HEK293 (cell line): ENCODE measurements at regions not wholly inside any gene's neighbourhood (a gene's known extent, or its start where the extent isn't known, plus 50 kb on each side); places are given as distances from the start of the nearest gene placed in this dataset.

Experiments
- CTCF ChIA-PET: fragments of 350-600 bp; formaldehyde crosslinking; extraction: SDS; loops from one replicate; lab custom pipeline; 2021; ENCODE audit warnings: antibody characterized with exemption; lab: Yijun Ruan, JAX
- POLR2A ChIA-PET: fragments of 300-600 bp; formaldehyde crosslinking; extraction: SDS; loops from one replicate; lab custom pipeline; 2020; ENCODE audit warnings: antibody characterized with exemption, inconsistent platforms; lab: Yijun Ruan, JAX
- H3K27ac ChIP-seq: fragments of 200-500 bp; sonication (Bioruptor generic); 2 replicates; pipeline ENCODE4 v1.5.1; 2014; ENCODE audit warnings: low read depth, low read length, control low read depth, inconsistent platforms; ENCODE audit errors: extremely low read depth
- H3K36me3 ChIP-seq, 2 experiments: fragments of 200-500 bp in 1 of 2; sonication (Bioruptor generic) in 1 of 2; 1 replicate in 1 of 2; 2 replicates in 1 of 2; pipeline ENCODE4 v1.5.1; 2014 to 2017; ENCODE audit warnings: inconsistent platforms in 2 of 2, low read length in 2 of 2; ENCODE audit not compliant: control insufficient read depth in 2 of 2, insufficient read depth in 1 of 2
- H3K4me1 ChIP-seq: fragments of 200-500 bp; sonication (Bioruptor generic); 2 replicates; pipeline ENCODE4 v1.5.1; 2014; ENCODE audit warnings: mild to moderate bottlenecking, low read length, inconsistent platforms; ENCODE audit not compliant: control insufficient read depth, insufficient read depth
- H3K4me3 ChIP-seq: 2 replicates; pipeline ENCODE4 v1.5.1; 2011; ENCODE audit warnings: low read depth, mild to moderate bottlenecking, control low read depth, low read length, moderate library complexity
- H3K9me3 ChIP-seq: fragments of 200-500 bp; sonication (Bioruptor generic); 2 replicates; pipeline ENCODE4 v1.5.1; 2014; ENCODE audit warnings: low read depth, low read length, inconsistent platforms; ENCODE audit not compliant: control insufficient read depth, insufficient read depth
- GLIS2 ChIP-seq: fragments of 450-650 bp; formaldehyde crosslinking; IDR thresholded peaks from 2 replicates; pipeline ENCODE4 v1.5.1; 2016; ENCODE audit warnings: missing biosample characterization, missing genetic modification characterization
- HIC1 ChIP-seq: fragments of 450-650 bp; formaldehyde crosslinking; IDR thresholded peaks from 2 replicates; pipeline ENCODE4 v1.5.1; 2016; ENCODE audit warnings: missing biosample characterization, missing genetic modification characterization
- HOXA7 ChIP-seq: sonication (generic); formaldehyde crosslinking; IDR thresholded peaks from 2 replicates; pipeline ENCODE4 v1.8.1; 2022; ENCODE audit warnings: missing genetic modification reagents, borderline replicate concordance
- WT1 ChIP-seq: fragments of 450-650 bp; formaldehyde crosslinking; IDR thresholded peaks from 2 replicates; pipeline ENCODE4 v1.5.1; 2016; ENCODE audit warnings: missing biosample characterization, missing genetic modification characterization
- ZBTB17 ChIP-seq: fragments of 450-650 bp; formaldehyde crosslinking; IDR thresholded peaks from 2 replicates; pipeline ENCODE4 v1.5.1; 2016; ENCODE audit warnings: missing biosample characterization, missing genetic modification characterization
- ZBTB20 ChIP-seq: fragments of 450-650 bp; formaldehyde crosslinking; IDR thresholded peaks from 2 replicates; pipeline ENCODE4 v1.5.1; 2016; ENCODE audit warnings: missing biosample characterization, missing genetic modification characterization
- ZBTB26 ChIP-seq: fragments of 450-650 bp; formaldehyde crosslinking; optimal IDR thresholded peaks from 2 replicates; pipeline ENCODE3; 2016; ENCODE audit warnings: missing biosample characterization, mild to moderate bottlenecking, missing genetic modification characterization
- ZIC2 ChIP-seq: fragments of 450-650 bp; formaldehyde crosslinking; IDR thresholded peaks from 2 replicates; pipeline ENCODE4 v1.5.1; 2016; ENCODE audit warnings: missing biosample characterization, missing genetic modification characterization
- ZNF16 ChIP-seq: fragments of 450-650 bp; formaldehyde crosslinking; IDR thresholded peaks from 2 replicates; pipeline ENCODE4 v1.5.1; 2016; ENCODE audit warnings: low read depth, missing biosample characterization, missing genetic modification characterization
- ZNF174 ChIP-seq: fragments of 450-650 bp; formaldehyde crosslinking; IDR thresholded peaks from 2 replicates; pipeline ENCODE4 v1.5.0; 2017; ENCODE audit warnings: missing biosample characterization, mild to moderate bottlenecking, missing genetic modification characterization
- ZNF26 ChIP-seq: fragments of 450-650 bp; formaldehyde crosslinking; IDR thresholded peaks from 2 replicates; pipeline ENCODE4 v1.5.1; 2016; ENCODE audit warnings: missing biosample characterization, missing genetic modification characterization
- ZNF280D ChIP-seq: fragments of 450-650 bp; formaldehyde crosslinking; IDR thresholded peaks from 2 replicates; pipeline ENCODE4 v1.5.1; 2016; ENCODE audit warnings: missing biosample characterization, missing genetic modification characterization
- ZNF350 ChIP-seq: fragments of 450-650 bp; formaldehyde crosslinking; IDR thresholded peaks from 2 replicates; pipeline ENCODE4 v1.5.0; 2017; ENCODE audit warnings: missing biosample characterization, mild to moderate bottlenecking, missing genetic modification characterization
- ZNF473 ChIP-seq: fragments of 450-650 bp; formaldehyde crosslinking; IDR thresholded peaks from 2 replicates; pipeline ENCODE4 v1.5.1; 2017; ENCODE audit warnings: missing biosample characterization, missing genetic modification characterization
- ZNF610 ChIP-seq: fragments of 450-650 bp; formaldehyde crosslinking; IDR thresholded peaks from 2 replicates; pipeline ENCODE4 v1.5.1; 2016; ENCODE audit warnings: missing biosample characterization, missing genetic modification characterization, borderline replicate concordance
- ZNF792 ChIP-seq: fragments of 450-650 bp; formaldehyde crosslinking; IDR thresholded peaks from 2 replicates; pipeline ENCODE4 v1.5.1; 2016; ENCODE audit warnings: missing biosample characterization, missing genetic modification characterization
- ZNF843 ChIP-seq: fragments of 450-650 bp; formaldehyde crosslinking; IDR thresholded peaks from 2 replicates; pipeline ENCODE4 v1.5.1; 2016; ENCODE audit warnings: missing biosample characterization, missing genetic modification characterization
- TF ChIP-seq, protein P1 (sequence below): fragments of 450-650 bp; formaldehyde crosslinking; conservative IDR thresholded peaks from 2 replicates; pipeline ENCODE4 v1.5.1; 2016; ENCODE audit warnings: low read depth, missing biosample characterization, missing genetic modification characterization
- TF ChIP-seq, protein P2 (sequence below): fragments of 450-650 bp; formaldehyde crosslinking; IDR thresholded peaks from 2 replicates; pipeline ENCODE4 v1.5.1; 2016; ENCODE audit warnings: missing biosample characterization, missing genetic modification characterization
- TF ChIP-seq, protein P3 (sequence below): fragments of 450-650 bp; formaldehyde crosslinking; IDR thresholded peaks from 2 replicates; pipeline ENCODE4 v1.5.1; 2016; ENCODE audit warnings: missing biosample characterization, missing genetic modification characterization, low read depth

DNA sequence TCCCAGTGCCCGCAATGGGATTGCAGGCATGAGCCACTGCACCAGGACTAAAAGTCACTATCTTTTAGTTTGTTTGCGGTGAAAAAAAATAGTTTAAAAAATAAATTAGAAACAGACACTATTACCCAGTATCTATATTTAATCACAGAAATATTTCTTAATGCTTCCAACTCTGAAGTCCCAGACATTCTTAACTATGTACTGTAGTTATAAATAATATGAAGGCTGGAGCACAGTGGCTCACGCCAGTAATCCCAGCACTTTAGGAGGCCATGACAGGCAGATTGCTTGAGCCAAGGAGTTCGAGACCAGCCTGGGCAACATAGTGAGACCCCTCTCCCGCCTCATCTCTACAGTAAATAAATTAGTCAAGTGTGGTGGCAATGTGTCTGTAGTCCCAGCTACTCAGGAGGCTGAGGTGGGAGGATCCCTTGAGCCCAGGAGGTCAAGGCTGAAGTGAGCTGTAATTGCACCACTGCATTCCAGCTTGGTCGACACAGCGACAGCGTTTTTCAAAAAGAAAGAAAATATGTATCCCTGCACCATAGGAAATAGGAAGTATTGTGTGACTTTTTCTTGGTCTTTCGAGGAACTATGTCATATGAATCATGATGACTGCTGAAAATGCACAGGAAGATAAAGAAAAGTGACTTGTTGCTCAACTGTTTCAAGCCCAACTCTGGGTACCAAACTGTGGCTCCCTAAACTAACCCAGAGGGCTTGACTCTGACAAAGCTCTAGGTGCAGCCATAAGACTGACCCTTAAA lies 74.9 kb upstream of the STEAP1B start (continued):
- no peak for TF ChIP-seq ZBTB17 (tag by site-specific recombination)
- no peak for TF ChIP-seq ZNF26 (tag by site-specific recombination)
- TF ChIP-seq HOXA7 (CRISPR knock-in tag), result no peak

GRCh38 chr7:22572937-22573336 lies 72.9 kb upstream of the STEAP1B start:
- no peaks in the 10 kb centered on the region for H3K36me3 ChIP-seq
- H3K9me3 ChIP-seq, result no peaks in the 10 kb centered on the region
- H3K4me1 ChIP-seq, result no peaks in the 10 kb centered on the region
- no peak overlapping the region for H3K27ac ChIP-seq
- H3K4me3 ChIP-seq, result no peak overlapping the region
- ChIA-PET CTCF (interaction anchor here (1.2 to 1.4 kb wide), 2 partner anchors 88 to 155 kb away, joined by 3 read pairs; no protein-coding TSS in a partner anchor), POLR2A (no interaction called here)
- TF ChIP-seq, protein P1, sequence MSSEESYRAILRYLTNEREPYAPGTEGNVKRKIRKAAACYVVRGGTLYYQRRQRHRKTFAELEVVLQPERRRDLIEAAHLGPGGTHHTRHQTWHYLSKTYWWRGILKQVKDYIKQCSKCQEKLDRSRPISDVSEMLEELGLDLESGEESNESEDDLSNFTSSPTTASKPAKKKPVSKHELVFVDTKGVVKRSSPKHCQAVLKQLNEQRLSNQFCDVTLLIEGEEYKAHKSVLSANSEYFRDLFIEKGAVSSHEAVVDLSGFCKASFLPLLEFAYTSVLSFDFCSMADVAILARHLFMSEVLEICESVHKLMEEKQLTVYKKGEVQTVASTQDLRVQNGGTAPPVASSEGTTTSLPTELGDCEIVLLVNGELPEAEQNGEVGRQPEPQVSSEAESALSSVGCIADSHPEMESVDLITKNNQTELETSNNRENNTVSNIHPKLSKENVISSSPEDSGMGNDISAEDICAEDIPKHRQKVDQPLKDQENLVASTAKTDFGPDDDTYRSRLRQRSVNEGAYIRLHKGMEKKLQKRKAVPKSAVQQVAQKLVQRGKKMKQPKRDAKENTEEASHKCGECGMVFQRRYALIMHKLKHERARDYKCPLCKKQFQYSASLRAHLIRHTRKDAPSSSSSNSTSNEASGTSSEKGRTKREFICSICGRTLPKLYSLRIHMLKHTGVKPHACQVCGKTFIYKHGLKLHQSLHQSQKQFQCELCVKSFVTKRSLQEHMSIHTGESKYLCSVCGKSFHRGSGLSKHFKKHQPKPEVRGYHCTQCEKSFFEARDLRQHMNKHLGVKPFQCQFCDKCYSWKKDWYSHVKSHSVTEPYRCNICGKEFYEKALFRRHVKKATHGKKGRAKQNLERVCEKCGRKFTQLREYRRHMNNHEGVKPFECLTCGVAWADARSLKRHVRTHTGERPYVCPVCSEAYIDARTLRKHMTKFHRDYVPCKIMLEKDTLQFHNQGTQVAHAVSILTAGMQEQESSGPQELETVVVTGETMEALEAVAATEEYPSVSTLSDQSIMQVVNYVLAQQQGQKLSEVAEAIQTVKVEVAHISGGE (tag by site-specific recombination), result no peak
- TF ChIP-seq ZNF610 (tag by site-specific recombination) (no peak), WT1 (no peak), ZIC2 (tag by site-specific recombination) (no peak), ZNF473 (no peak), ZNF350 (tag by site-specific recombination) (no peak), ZNF792 (no peak), ZNF16 (tag by site-specific recombination) (no peak), HIC1 (tag by site-specific recombination) (no peak), ZNF174 (no peak), ZNF280D (no peak), ZBTB20 (tag by site-specific recombination) (no peak), ZBTB26 (tag by site-specific recombination) (no peak), ZNF843 (no peak), GLIS2 (no peak)
- TF ChIP-seq, protein P2, sequence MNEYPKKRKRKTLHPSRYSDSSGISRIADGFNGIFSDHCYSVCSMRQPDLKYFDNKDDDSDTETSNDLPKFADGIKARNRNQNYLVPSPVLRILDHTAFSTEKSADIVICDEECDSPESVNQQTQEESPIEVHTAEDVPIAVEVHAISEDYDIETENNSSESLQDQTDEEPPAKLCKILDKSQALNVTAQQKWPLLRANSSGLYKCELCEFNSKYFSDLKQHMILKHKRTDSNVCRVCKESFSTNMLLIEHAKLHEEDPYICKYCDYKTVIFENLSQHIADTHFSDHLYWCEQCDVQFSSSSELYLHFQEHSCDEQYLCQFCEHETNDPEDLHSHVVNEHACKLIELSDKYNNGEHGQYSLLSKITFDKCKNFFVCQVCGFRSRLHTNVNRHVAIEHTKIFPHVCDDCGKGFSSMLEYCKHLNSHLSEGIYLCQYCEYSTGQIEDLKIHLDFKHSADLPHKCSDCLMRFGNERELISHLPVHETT (tag by site-specific recombination), result no peak
- TF ChIP-seq, protein P3, sequence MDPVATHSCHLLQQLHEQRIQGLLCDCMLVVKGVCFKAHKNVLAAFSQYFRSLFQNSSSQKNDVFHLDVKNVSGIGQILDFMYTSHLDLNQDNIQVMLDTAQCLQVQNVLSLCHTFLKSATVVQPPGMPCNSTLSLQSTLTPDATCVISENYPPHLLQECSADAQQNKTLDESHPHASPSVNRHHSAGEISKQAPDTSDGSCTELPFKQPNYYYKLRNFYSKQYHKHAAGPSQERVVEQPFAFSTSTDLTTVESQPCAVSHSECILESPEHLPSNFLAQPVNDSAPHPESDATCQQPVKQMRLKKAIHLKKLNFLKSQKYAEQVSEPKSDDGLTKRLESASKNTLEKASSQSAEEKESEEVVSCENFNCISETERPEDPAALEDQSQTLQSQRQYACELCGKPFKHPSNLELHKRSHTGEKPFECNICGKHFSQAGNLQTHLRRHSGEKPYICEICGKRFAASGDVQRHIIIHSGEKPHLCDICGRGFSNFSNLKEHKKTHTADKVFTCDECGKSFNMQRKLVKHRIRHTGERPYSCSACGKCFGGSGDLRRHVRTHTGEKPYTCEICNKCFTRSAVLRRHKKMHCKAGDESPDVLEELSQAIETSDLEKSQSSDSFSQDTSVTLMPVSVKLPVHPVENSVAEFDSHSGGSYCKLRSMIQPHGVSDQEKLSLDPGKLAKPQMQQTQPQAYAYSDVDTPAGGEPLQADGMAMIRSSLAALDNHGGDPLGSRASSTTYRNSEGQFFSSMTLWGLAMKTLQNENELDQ (tag by site-specific recombination), result no peak
